DMS 273 (cell line): ENCODE measurements at regions not wholly inside any gene's neighbourhood (a gene's known extent, or its start where the extent isn't known, plus 50 kb on each side); places are given as distances from the start of the nearest gene placed in this dataset.

Source experiments
- DNase-seq: peaks from one replicate; lab custom pipeline; 2025; ENCODE audit not compliant: unreplicated experiment; lab: John Stamatoyannopoulos, UW

DNA sequence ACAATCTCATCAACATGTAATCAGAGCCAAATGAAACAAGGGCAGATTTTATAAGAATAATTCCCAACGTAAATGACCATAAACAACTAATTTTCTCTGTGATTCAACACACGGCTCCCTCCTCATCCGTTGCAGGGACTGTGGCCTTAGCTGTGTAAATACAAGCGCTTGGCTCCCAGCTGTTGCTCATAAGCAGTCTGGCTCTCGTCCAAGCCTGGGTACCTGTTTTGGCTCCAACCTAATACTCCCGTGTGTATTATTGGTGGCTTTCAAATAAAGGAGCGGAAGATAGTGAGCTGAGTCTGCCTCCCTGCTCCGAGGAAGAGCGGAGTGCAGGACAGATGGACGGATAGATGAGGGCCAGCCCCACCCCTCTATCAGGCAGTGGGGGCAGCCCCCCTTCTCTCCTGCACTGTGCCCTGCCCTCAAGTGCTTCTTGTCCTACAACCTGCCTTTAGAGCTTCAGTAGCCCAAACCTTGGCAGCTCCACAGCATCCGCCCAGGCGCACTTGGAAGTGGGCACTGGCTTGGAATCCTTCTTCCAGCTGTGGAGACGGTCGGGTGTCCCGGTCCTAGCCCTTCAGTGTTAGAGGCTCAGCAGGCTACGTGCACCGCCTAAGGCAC is 670.9 kb downstream of the BRD1 start:
- DNase-seq = peak; percentile 39

DNA sequence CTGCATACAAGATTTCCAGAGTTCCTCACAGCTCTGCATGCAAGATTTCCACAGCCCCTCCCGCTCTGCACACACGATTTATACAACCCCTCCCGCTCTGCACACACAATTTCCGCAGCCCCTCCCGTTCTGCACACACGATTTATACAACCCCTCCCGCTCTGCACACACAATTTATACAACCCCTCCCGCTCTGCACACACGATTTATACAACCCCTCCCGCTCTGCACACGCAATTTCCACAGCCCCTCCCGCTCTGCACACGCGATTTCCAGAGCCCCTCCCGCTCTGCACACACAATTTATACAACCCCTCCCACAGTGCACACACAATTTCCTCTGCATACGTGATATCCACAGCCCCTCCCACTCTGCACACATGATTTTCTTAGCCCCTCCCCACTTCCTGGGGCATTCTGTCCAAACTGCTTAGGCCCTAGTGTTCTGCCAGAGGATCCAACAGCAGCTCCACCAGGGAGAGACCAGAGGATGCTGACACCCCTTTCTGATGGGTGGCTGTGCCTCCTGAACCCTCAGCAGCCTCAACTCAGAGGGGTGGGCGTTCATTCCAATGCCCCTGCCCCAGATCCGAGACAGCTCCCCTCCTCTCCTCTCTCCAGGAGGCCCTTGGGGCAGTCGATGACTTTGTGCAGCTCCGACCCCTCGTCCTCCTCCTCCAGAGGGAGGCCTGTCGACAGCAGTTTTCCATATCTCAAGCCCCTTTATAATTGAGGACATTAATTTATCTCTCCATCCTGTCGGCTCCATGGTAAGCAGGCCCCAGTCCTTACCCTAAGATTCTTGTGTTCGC is 671.7 kb downstream of the BRD1 start:
- no peak for DNase-seq

DNA sequence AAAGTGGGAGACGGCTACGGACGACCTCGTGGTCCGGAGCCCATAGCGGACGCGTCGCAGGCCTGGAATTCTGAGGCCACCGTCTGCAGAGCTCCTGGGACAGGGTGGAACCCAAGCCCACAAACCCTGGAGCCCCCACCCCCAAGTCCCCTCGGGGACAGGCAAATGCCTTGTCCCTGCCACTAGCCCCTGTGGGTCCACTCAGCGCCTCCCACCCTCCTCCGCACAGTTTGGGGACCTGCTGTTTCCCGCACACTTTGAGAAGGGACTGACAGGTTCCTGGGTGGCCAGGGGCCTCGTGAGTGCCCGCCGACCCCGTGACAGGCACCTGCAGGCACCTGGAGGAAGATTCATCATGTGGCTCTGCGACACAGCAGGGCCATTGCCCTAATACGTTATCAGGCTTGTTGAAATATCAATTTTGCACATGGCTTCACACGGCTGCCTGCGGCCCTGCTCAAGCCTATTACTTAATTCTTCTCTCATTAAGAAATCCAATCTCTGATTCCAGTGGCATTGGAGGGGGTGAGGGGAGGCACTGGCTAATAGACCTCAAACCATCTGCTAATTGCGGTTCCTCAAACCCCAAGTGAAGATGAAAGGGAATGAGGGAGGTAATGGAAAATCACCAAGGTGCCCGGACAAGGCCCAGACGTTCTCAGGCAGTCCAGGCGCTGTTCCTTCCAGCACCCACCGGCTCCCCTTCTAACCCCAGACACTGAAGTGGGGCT is 672.5 kb downstream of the BRD1 start:
- DNase-seq = no peak

DNA sequence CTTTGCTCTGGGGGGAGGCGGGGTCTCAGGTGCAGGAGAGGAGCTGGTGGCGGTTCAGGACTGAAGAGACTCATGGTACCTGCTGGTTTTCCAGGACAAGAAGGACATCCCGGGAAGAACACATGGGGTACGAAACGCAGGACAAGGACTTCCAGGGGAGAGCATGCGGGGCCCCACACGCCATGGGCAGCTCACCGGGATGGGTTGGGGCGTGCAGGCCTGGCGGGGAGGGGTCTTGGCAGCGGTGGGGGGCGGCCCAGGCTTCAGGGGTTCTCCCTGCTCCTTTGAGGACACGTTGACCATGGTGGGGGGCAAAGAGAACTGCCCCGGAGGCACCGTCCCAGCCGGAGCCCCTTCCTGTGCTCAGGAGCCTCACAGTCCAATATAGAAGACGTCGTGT is 673.2 kb downstream of the BRD1 start:
- no peak for DNase-seq

DNA sequence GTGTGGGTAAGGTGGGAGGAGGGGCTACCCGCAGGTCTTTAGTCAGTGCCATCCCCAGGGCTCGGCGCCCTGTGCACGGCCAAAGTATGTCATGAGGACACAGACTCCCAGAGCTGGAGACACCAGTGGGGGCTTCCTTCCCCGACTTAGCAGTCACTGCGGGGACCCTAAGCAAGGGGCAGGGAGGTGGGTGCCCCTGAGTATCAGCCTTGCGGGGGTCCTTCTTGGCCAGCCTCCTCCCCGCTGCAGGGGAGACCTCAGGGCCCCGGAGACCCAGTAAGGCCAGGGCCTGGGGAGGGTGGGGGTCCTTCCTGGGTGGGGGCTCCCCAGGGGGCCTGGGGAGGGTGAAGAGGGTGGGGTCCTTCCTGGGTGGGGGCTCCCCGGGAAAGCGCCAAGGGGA is 673.8 kb downstream of the BRD1 start:
- DNase-seq = no peak

DNA sequence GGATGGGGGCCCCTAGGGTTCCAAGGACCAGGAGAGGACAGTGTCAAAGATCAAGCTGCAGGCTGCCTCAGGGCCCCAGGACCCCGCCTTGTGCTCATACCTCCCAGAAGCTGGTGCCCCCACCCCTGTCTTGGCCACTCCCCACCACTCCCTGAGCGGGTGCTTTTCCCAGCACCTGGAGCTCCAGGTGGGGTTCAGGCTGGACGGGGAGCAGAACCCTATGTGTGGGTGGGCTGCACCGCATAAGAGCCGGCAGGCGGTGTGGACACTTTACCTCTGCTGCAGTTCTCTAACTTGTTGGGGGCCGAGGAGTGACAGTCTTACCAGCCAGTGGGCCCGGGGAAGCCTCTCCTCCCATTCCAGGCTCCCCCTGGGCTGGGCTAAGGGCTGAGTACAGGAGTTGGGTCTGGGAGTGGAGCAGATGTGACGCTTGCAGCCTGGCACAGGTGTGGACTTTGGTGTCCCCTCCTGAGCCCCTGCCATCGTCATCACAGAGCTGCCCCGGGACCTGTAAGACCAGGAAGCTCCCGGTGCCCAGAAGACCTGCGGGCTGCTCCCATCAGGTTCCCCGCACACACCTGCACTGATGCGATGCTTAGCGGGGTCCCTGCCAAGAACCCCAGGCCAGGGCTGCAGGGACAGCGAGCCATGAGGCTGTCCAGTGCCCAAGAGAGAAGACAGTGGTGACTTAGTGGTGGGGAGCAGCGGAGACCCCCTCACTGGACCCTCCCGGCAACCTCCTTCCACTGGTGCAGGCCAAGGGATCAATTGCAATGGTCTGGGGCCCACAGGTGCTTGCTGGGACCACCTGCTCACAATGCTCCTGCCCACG is 674.5 kb downstream of the BRD1 start:
- no peak for DNase-seq

DNA sequence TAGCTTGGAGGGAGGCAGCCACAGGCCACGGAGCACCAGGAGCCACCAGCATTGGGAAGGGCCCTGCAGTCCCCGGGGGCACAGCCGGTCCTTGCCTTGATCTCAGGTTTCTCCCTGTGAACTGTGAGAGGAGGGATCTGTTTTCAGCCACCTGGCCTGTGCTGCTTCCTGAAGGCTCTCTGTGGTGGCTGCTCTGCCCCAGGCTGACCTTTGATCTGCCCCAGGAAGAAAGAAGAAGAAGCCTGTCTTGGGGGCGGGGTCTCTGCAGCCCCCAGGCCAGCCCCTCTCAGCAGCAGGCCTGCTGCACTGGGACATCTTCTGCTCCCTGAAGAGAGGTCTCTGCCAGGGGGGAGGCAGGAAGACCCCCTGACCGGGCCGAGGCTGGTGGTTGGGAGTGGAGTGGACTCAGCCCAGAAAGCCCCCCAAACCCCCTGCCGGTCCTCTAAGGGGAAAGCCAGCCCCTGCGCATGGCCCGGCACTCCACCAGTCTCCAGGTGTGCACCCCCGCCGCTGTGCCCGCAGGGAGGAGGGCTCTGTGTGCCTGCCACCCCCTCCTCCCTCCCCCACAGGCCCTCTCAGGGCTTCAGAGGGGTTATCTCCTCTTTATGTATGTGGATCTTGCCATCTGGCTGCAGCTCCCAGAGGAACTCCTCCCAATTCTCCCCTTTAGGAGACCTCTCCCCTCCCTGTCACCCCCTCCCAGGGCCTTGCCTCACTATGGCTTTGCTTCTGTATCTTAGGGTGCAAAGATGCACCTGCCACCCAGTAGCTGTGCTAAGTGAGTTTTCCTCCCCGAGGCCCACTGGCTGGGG is 675.3 kb downstream of the BRD1 start:
- no peak for DNase-seq

DNA sequence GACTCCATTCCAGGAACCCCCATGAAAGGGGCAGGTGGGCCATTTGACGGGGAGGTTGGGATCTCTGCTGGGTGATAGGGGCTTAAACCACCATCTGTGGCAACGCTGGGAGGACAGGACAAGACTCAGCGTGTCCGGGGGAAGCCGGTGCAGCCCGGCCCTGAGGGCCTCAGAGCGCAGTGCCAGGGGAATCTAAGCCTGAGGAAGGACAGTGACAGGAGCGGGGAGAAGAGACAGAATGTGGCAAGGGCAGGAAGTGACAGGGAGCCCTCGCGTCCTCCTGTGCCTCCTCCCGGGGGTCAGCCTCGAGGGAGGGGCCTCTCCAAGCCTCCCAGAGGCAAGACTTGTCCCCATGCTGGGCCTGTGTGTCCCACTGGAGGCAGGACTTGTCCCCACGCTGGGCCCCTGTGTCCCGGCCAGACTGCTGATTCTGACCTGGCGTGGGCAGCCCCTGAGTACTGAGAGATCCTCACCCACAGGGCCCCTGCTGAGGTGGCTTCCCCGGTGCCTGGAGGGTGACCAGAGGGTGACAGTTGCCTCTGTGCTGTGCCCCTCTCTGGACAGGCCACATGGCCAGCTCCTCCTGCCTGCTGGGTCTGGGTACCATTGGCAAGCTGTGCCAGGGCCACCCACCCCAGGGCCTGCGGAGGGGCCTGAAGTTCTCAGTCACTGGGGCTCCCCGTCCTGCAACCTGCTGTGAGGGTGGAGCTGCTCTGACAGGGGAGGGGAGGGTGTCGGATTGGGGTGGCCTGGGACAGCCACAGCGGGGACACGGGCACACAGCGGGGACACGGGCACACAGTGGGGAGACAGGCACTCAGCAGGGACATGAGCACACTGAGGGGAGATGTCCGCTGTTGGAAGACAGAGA is 676.2 kb downstream of the BRD1 start:
- no peak for DNase-seq

DNA sequence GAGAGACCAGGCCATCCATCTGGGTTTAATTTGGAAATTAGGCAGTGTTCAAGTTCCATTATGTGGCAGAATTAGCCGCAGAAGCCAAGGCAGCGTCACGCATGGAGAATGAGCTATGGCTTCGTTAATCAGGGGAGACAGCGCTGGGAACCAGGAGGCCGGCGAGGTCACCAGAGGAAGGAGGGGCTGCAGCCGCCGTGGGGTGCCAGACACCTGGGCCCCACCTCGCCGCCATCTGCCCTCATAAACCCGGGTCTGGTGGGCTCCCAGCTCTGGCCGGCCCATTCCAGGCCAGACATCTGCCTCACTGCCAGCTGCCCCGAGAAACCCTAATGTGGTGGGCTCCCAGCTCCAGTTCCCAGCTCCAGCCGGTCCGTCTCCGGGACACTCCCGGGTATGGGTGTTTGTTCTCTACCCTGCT is 676.9 kb downstream of the BRD1 start:
- no peak for DNase-seq

DNA sequence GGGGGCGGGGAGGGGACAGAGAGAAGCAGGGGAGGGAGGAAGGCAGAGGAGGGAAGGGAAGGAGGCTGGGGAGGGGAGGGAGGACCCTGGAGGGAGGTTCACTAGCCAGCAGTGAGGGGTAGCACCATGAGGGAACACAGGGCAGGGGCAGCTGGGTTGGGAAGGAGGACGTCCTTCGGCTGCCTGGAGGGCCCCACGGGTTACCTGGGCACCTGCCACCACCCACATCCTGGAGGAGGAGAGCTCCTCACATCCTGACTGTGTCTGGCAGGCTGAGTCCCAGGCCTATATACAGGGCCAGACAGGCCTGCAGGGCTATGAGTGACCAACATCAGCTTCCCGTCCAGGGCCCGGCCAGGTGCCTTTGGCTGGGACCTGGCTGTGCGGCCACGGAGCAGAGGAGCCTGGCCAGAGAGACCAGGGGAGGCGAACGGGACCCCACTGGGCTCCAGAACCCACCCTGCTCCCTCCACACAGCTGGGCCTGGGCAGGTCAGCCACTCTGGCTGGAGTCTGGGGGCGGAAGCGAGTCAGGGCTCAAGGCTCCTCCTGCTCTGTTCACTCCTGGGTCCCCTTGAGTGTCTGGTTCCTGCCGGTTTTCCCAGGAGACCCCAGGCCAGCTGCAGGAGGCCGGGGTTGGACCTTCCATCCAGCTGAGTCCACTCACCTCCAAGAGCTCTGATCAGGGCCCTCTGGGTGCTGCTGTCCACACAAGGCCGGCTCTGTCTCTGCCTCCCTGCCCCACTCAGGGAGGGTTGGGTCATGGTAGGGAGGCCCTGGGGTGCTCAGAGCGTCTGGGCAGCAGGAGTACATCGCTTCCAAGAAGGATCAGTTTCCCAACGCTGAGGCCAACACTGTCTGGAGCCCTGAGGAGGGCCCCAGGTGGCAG is 677.7 kb downstream of the BRD1 start:
- DNase-seq = no peak

DNA sequence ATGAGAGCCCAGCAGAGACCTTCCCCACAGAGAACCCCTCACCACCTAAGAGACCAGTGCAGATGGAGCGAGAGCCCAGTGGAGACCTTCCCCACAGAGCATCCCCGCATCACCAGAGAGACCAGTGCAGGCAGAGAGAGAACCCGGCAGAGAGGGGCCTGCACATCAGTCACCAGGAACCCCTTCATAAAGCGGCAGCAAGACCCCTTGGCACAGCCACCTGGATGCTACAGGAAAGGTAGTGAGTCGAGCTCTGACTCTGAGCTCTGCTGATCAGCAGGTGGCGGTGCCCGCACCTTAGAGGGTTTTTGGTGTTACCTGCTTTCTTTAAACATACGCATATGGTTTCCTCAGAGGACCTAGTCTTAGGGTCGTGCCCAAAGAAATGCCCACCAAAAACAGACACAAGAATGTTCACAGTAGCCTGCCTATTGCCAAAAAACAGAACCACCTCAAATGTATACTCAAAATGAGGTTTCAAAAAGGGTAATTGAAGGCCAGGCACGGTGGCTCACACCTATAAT is 678.7 kb downstream of the BRD1 start:
- no peak for DNase-seq

DNA sequence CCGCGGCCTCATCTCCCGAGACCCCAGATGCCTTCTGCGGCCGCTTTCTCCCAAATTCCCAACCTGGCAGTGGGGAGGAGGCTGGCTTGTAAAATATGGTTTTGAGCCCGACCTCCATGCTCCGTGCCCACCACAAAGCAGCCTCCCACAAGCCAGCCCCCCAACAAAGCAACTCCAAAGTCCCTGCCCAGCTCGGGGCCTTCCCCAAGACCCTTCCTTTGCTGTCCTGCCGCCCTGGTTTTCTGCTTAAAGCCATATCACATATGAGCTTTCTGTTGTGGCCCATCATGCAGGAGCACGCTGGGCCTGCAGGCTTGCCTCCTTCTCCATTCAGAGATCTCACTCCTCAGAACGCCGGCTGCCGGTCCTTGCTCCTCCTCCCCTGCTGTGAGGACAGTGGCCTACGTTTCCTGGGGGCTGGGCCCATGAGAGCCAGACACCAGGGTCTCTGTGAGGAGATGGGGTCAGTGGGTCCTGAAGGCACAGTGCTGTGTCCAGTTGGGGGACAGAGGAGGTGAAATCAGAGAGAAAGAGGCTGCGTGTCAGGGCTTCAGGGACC is 680.0 kb downstream of the BRD1 start:
- DNase-seq = no peak

DNA sequence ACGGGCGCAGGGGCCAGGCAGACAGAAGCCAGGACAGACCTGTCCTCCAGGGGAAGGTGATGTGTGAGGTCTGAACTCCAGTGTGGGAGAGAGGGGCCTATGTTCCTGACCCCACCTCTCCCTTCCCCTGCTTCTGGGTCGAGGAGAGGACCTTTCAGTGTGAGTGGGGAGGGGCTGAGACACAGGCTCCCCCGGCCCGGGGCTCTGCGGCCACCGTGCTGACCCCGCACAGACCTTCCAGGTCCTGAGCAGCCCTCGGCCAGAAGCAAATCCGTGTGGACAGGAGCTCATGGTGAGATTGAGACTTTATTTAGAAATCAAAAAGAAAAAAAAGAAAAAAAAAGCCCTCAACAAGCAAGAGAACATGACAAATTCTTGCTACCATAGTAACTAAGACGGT is 680.5 kb downstream of the BRD1 start:
- no peak for DNase-seq

DNA sequence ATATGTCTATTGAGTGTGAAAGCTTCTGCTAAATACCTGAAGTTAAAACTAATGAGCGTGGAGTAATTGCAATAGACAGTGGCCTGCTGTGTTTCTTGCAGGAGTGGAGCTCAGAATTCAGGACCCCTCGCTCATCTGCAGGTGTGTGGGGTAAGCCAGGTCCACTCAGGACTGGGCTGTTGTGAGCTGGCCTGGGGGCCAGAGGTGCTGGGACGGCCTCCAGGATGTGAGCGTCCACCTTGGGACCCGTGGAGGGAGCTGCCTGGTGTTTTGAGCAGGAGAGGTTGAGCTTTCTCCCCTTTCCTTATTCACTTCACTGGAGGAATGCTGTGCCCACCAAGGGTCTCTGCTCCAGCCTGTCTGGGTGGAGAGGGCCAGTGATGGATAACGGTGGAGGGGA is 681.2 kb downstream of the BRD1 start:
- no peak for DNase-seq

DNA sequence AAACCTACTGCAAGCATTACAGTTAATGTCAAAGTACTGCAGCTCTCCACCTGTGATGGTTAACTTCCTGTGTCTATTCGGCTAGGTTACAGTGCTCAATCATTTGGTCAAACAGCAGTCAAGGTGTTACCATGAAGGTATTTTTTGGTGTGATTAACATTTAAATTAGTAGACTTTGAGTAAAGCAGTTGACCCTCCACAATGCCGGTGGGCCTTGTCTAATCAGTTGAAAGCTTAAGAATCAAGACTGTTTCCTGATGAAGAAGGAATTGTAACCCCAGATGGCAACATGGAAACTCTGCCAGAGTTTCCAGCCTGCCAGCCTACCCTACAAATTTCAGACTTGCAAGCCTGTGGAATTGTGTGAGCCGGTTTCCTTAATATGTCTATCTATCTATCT is 683.9 kb downstream of the BRD1 start:
- no peak for DNase-seq

DNA sequence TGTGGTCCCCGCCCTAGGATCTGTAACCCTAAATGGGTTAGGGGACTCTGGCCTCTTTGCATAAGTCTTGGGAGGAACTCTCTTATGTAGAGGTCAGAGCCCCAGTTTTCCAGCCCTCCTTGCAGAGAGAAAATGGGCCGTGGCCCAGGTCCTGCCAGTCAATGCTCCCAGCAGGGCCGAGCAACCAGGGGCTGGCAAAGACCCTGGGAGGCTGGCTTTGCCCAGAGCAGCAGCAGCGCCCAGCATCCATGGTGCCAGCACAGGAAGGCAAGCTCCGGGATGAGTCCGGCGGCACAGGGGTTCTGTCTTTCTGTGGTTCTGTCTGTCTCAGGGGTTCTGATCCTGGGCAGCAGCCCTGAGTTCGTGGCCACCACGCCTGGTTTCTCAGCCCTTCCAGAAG is 684.8 kb downstream of the BRD1 start:
- no peak for DNase-seq

DNA sequence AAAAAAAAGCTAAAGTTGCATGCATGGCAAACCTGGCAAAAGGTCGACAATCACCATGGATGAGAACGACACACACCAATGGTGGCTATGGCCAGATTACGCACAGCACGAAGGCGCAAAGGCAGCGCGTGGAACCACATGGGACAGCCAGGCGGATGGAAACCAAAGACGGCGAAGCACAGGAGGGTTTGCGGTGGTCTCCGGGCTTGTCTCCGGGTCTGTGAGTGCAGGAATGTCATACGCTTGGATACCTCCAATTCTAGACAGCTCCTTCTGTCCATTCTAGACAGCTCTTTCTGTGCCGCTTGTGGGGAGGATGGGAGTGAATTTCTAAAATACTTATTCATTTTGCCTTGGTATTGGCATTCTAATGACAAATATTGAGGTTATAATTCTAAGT is 685.4 kb downstream of the BRD1 start:
- DNase-seq = no peak

DNA sequence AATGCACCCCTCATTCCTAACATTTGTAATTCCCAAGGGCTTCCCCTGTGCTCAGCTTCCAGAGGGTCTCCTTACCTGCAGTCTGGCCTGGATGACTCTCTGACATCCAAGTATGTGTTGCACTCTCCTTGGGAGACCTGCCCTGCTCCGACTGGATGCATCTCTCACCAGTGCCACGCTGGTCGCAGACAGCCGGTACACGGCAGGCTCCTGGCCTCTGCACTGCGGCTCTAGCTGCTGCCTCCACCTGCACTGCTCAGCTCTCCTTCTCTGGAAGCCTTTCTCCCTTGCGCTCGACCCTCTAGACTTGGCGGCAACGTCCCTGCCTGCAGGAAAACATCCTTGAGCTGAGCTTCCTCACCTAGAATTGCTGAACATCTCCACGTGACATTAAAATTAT is 685.9 kb downstream of the BRD1 start:
- no peak for DNase-seq
